ENCODE measurements at regions not wholly inside any gene's neighbourhood (a gene's known extent, or its start where the extent isn't known, plus 50 kb on each side); places are given as distances from the start of the nearest gene placed in this dataset.

DNA sequence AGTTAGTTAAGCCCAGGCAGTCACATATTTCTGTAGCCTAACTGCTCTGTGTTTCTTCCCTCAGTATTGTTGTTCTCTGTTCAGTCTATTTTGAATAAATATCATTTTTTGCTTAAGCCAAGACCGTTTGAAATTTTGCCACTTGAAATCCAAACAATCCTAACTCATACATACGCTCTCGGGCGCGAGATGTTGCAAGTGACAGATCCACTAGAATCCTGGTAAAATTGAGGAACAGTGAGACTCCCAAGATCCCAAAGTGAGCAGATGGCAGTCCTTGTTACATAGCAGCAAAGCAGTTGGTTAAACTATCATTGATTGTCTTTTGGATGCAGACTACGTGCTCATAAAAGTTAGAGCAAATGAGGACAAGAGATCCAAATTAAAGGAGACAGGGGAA lies 625.4 kb downstream of the TBL1XR1 start:
- H3K4me3 ChIP-seq (ENCODE audit: low read depth, poor library complexity, severe bottlenecking), result no peak overlapping the region
- 86 to 89% methylated on average over 6 of the region's 6 CpGs for WGBS, 2 donors
- intact Hi-C loops (cut with DNase I; ENCODE audit: low total_unique reads), result no loop called here
- no peak for DNase-seq (ENCODE audit: low spot score in 2 of 2)
- no peak for TF ChIP-seq POLR2A (IDR thresholded peaks at IDR 0.05)
- no peak for TF ChIP-seq CTCF (IDR thresholded peaks at IDR 0.05)

GRCh38 chr3:176570992-176571391 lies 626.3 kb downstream of the TBL1XR1 start:
- DNase-seq (ENCODE audit: low spot score in 2 of 2), result no peak
- intact Hi-C loops (cut with DNase I; ENCODE audit: low total_unique reads), result no loop called here
- WGBS, 2 donors, result 79 to 90% methylated on average over 5 of the region's 5 CpGs
- TF ChIP-seq CTCF (IDR thresholded peaks at IDR 0.05) (no peak), POLR2A (IDR thresholded peaks at IDR 0.05) (no peak)
- H3K4me3 ChIP-seq (ENCODE audit: low read depth, poor library complexity, severe bottlenecking), result no peak overlapping the region

- no peak for DNase-seq (ENCODE audit: low spot score in 2 of 2)
- no peak for TF ChIP-seq POLR2A (IDR thresholded peaks at IDR 0.05)
- no peak for TF ChIP-seq CTCF (IDR thresholded peaks at IDR 0.05)
- H3K4me3 ChIP-seq (ENCODE audit: low read depth, poor library complexity, severe bottlenecking), result no peak overlapping the region
- 60 to 79% methylated on average over 3 of the region's 3 CpGs for WGBS, 2 donors
- intact Hi-C loops (cut with DNase I; ENCODE audit: low total_unique reads), result no loop called here
Observed at GRCh38 chr3:176568189-176568588, 629.1 kb downstream of the TBL1XR1 start.

GRCh38 chr3:176566757-176567156 lies 630.5 kb downstream of the TBL1XR1 start:
- TF ChIP-seq POLR2A (IDR thresholded peaks at IDR 0.05) (no peak), CTCF (IDR thresholded peaks at IDR 0.05) (no peak)
- WGBS, 2 donors, result 50 to 72% methylated on average over 2 of the region's 2 CpGs
- DNase-seq (ENCODE audit: low spot score in 2 of 2), result no peak
- intact Hi-C loops (cut with DNase I; ENCODE audit: low total_unique reads), result no loop called here
- no peak overlapping the region for H3K4me3 ChIP-seq (ENCODE audit: low read depth, poor library complexity, severe bottlenecking)

DNA sequence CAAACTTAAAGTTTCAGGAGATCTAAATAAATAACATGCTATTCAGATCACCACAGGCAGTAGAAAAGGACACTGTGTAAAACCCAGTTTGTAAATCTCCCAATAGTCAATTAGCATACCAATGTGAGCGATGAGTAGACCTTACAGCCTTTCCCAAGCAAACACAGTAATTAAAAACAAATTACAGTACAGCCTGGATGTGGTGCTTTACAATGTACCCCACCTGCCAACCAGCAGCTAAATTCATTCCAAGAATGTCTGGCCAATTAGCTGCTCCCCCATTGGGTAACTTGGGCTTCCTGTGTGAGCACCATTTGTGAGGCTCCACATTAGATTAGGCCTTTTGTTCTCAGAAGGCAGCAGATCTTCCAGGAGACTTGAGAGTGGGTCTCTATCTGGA lies 635.0 kb downstream of the TBL1XR1 start:
- DNase-seq (ENCODE audit: low spot score in 2 of 2), result no peak
- TF ChIP-seq CTCF (IDR thresholded peaks at IDR 0.05), result no peak
- no peak for TF ChIP-seq POLR2A (IDR thresholded peaks at IDR 0.05)
- intact Hi-C loops (cut with DNase I; ENCODE audit: low total_unique reads), result no loop called here
- WGBS, 2 donors, result 77 to 95% methylated on average over 1 of the region's 1 CpG
- H3K4me3 ChIP-seq (ENCODE audit: low read depth, poor library complexity, severe bottlenecking), result no peak overlapping the region

DNA sequence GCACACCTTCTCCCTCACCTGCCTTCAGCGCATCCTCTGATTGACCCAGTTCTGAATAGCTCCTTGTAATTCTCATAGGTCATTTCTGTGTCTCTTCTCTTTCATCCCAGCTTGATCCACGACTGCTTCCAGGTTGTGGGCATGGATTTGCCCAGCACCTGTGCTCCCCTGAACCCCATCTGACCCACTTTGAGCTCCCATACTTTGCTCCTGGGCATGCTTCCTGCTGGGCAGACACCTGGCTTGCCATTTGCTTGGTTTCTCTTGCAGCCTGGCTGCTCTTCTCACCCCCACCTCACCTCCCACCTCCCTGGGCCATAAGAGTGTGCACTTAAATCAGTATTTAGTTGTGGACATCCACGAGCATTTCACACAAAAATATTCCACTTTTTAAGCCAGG lies 635.5 kb downstream of the TBL1XR1 start:
- WGBS, 2 donors, result 61 to 63% methylated on average over 3 of the region's 3 CpGs
- TF ChIP-seq POLR2A (IDR thresholded peaks at IDR 0.05) (no peak), CTCF (IDR thresholded peaks at IDR 0.05) (no peak)
- no peak for DNase-seq (ENCODE audit: low spot score in 2 of 2)
- no peak overlapping the region for H3K4me3 ChIP-seq (ENCODE audit: low read depth, poor library complexity, severe bottlenecking)
- intact Hi-C loops (cut with DNase I; ENCODE audit: low total_unique reads), result no loop called here

Measured in lower leg skin (tissue), 4 donors.